ENCODE measurements at regions not wholly inside any gene's neighbourhood (a gene's known extent, or its start where the extent isn't known, plus 50 kb on each side); places are given as distances from the start of the nearest gene placed in this dataset.

GRCh38 chr2:67709835-67710234 lies 312.7 kb downstream of the ETAA1 start:
- no peak for DNase-seq (ENCODE audit: low read depth in 2 of 2)

DNA sequence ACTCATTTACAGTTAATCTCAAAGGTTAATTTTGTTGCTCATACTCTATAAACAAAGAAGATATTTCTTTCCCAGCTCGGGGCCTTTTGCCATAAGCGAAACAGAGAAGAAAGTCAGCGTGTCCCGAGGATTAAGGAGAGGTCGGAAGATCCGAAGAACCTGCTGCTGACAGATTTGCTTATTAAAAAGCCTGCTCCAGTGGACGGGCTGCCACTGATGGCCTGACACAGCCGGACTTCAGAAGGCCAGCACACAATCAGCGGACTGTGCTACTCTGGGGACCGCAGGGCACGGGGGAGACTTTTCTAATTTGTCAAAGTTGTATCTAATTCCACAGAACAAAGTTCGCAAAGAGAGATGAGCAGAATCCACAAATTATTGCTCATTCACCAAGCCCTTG lies 315.4 kb downstream of the ETAA1 start:
- no peak for DNase-seq (ENCODE audit: low read depth in 2 of 2)

DNA sequence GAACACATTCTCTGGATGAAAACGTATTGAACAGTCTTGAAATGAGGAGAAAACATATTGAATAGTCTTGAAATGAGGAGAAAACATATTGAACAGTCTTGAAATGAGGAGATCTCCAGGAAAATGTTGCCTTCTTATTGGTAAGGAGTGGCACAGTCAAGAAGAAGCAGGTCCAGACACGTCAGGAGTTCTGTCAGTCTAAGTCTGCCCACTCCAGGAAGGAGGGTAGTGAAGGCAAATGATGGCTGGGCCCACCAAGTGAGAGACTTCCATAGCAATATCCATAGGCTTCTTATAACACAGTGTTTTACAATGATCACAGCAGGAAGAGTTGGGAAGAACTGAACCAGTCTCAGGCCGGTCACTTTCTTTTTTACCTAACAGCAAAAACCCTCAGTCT lies 316.2 kb downstream of the ETAA1 start:
- DNase-seq (ENCODE audit: low read depth in 2 of 2) = no peak

DNA sequence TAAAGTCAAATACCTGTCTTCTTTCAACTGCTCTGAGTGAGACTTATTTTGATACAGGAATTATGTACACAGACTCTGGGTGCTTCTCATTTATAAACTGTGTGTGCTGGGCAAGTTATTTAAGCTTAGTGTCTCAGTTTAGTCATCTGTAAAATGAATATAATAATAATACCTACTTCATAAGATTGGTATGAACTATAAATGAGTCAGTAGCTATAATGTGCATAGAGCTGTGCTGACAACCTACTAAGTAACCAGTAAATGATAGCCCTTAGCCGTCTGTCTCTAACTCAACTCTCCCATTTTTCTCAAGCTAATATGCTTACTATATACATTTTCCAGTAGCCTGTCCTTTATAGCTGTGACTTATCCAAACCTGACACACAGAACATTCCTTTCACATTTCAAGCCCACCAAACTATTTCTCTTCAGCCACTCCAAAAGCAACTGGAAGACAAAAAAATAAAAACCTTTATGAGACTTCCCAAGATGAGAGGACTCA lies 319.8 kb downstream of the ETAA1 start:
- DNase-seq (ENCODE audit: low read depth in 2 of 2) = no peak

- no peak for DNase-seq (ENCODE audit: low read depth in 2 of 2)
These were observed 320.6 kb downstream of the ETAA1 start for GRCh38 chr2:67717692-67718091.

GRCh38 chr2:67719351-67719750 lies 322.2 kb downstream of the ETAA1 start:
- DNase-seq (ENCODE audit: low read depth in 2 of 2) = no peak

GRCh38 chr2:67721516-67721915 lies 324.4 kb downstream of the ETAA1 start:
- DNase-seq (ENCODE audit: low read depth in 2 of 2) = no peak

DNA sequence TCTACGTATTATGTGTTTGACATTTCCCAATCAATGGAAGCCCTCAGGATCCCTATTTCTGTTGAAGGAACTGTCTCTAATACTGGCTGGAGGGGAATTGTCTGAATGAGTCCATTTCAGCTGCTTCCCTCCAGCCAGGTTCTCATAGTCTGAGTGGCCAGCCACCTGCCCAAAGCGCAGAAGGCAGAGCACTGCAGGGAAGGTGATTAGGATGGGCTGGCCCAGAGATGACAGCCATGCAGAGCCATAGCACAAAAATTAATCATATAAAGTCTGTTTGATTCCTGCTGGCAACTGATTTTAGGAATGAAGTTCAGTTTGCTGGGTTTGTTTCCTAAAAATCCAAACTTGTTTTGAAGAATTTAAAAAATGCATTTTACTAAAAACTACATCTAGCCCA lies 327.1 kb downstream of the ETAA1 start:
- no peak for DNase-seq (ENCODE audit: low read depth in 2 of 2)

DNA sequence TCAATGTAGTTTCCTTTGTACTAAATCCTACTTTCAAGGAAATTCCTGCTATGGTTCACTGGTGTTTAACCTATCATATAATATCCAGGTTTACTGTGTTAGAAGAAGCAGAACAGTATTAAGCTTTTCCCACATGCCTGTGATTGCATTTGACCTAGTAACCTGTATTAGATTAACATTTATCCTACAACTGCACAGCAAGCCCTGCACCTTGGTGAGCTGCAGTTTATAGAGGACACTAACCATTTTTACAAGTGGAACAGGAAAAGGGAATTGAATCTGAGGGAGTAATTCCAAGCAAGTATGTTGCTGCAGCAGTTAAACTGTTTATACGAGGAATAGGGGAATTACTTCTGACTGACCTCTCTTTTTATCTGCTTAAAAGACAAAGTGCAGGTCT lies 328.6 kb downstream of the ETAA1 start:
- DNase-seq (ENCODE audit: low read depth in 2 of 2) = no peak

- no peak for DNase-seq (ENCODE audit: low read depth in 2 of 2)
These were observed 329.3 kb downstream of the ETAA1 start for GRCh38 chr2:67726416-67726815.

- no peak for DNase-seq (ENCODE audit: low read depth in 2 of 2)
These were observed 330.0 kb downstream of the ETAA1 start for GRCh38 chr2:67727131-67727530.

DNA sequence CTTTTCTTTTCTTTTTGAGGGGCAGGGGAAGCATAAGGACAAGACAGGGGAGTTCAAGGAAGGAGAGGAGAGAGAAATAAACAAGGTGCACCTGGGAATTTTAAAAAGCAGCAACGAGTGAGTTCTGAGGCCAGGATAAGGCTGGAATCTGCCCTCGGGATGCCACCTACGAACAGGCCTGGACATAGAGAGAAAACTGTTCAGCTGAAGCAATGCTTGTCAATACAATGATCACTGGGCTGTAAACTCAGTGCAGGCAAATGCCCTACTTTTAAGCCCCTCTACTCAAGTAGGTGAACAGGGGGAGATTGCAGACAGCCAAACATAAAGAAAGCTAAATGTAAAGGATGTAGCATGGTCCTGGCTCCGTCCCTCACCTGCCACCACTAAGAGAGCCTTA lies 330.5 kb downstream of the ETAA1 start:
- no peak for DNase-seq (ENCODE audit: low read depth in 2 of 2)

DNA sequence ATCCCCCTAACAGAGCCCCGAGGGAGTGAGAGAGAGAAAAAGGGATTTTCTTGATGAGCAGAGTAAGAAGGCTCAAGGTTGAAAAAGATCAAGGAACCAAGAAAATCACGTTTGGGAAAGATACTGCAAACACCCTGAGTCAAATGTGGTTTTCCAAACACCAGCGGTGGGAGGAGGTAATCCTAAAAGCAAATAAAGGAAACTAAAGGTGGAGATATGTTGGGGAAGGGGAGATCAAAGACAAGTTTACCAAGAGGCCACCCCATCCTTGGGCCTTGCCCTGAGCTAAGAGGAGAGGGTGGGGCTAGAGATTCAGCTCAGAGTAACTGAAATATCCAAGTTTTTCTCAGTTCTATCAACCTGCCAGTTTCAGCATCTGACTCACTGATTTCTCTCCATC lies 332.3 kb downstream of the ETAA1 start:
- DNase-seq (ENCODE audit: low read depth in 2 of 2) = no peak

GRCh38 chr2:67733517-67733916 lies 329.3 kb downstream of the C1D start:
- DNase-seq (ENCODE audit: low read depth in 2 of 2) = no peak

DNA sequence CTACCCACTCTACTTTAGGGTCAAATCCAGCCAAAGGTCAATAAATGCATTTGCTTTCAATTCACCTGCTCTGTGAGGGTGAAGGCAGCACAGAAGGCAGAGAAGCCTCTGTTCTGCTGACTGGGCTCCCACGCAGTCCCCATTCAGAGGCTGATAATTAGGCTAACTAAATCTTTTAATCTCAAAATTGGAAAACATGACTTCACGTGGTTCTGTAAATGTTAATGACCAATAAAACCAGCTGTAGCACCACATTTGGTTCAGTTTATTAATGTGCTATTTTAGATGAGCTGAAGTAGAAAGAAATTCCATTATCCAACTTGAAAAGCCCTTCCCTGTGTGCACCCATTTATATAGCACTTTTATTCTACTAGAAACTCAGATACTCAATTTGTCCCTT lies 310.6 kb downstream of the C1D start:
- DNase-seq (ENCODE audit: low read depth in 2 of 2) = no peak

GRCh38 chr2:67752969-67753368 lies 309.8 kb downstream of the C1D start:
- DNase-seq (ENCODE audit: low read depth in 2 of 2) = no peak

- no peak for DNase-seq (ENCODE audit: low read depth in 2 of 2)
These were observed 307.5 kb downstream of the C1D start for GRCh38 chr2:67755156-67755882.

- no peak for DNase-seq (ENCODE audit: low read depth in 2 of 2)
These were observed 301.8 kb downstream of the C1D start for GRCh38 chr2:67760995-67761394.

DNA sequence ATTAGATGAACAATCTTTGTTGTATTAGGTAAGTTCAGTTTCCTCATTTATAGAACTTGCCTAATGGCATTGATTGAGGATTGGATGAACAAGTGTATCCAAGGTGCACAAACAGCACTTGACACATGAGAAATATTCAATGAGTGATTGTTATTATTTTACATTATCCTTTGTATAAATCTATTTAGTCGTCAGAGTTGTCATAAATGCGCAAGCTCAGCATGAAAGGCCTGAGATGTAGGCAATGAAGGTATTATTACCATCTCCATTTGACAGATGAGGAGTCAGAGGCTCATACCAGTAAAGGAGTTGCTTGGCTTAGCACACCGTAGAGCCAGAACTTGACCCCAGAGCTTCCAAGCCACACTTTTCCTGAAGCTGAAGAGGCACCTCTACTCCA lies 291.4 kb downstream of the C1D start:
- DNase-seq (ENCODE audit: low read depth in 2 of 2) = no peak

GRCh38 chr2:67772216-67773170 lies 290.3 kb downstream of the C1D start:
- no peak for DNase-seq (ENCODE audit: low read depth in 2 of 2)

GRCh38 chr2:67773851-67774250 lies 289.0 kb downstream of the C1D start:
- DNase-seq (ENCODE audit: low read depth in 2 of 2) = no peak

GRCh38 chr2:67776276-67776675 lies 286.5 kb downstream of the C1D start:
- no peak for DNase-seq (ENCODE audit: low read depth in 2 of 2)

DNA sequence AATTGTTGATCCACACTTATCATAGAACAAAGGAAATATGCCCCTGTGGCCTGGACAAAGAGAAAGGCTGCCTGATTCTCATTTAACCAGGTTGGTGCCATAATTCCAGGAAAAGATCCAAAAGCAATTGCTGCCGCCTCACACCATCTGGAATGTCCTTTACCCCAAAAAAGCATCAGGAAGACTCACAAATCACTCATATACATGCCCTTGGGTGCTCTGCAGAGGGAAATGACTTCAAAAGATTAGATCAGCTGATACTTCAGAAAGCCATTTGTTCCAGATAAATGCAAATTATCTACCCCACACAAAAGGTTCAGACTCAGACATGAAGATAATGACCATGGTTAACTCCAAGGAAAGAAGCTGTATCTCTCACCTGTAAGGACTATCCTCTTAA lies 285.8 kb downstream of the C1D start:
- no peak for DNase-seq (ENCODE audit: low read depth in 2 of 2)

Measured in stimulated activated CD4-positive, alpha-beta T cell treated with anti-CD3 and anti-CD28 coated beads, Interleukin-12 subunit alpha, Interleukin-12 subunit beta, amount 100 ng/mL, for 24 hours (primary cell).